ENCODE measurements at regions not wholly inside any gene's neighbourhood (a gene's known extent, or its start where the extent isn't known, plus 50 kb on each side); places are given as distances from the start of the nearest gene placed in this dataset.

- TF ChIP-seq NFIC (IDR thresholded peaks at IDR 0.05) (no peak), REST (IDR thresholded peaks at IDR 0.05; ENCODE audit: low read depth) (no peak), CEBPB (IDR thresholded peaks at IDR 0.05) (no peak), ZBTB7A (IDR thresholded peaks at IDR 0.05; ENCODE audit: low read depth) (no peak), TEAD4 (IDR thresholded peaks at IDR 0.05) (no peak), TCF12 (IDR thresholded peaks at IDR 0.05; ENCODE audit: low read depth) (no peak), EP300 (IDR thresholded peaks at IDR 0.05; ENCODE audit: borderline replicate concordance) (no peak), TAF1 (IDR thresholded peaks at IDR 0.05; ENCODE audit: low read depth) (no peak), MAX (IDR thresholded peaks at IDR 0.05) (no peak), CREB1 (IDR thresholded peaks at IDR 0.05; ENCODE audit: low read depth) (no peak), FOXM1 (IDR thresholded peaks at IDR 0.05; ENCODE audit: borderline replicate concordance, low read depth) (no peak), RAD21 (IDR thresholded peaks at IDR 0.05; ENCODE audit: low read depth) (no peak), USF1 (IDR thresholded peaks at IDR 0.05) (no peak), EGR1 (IDR thresholded peaks at IDR 0.05) (no peak), YY1 (IDR thresholded peaks at IDR 0.05; ENCODE audit: low read depth) (no peak)
Measured at GRCh38 chr1:10958614-10959013, 53.8 kb upstream of the TARDBP start.

- TF ChIP-seq EGR1 (IDR thresholded peaks at IDR 0.05) (no peak), RAD21 (IDR thresholded peaks at IDR 0.05; ENCODE audit: low read depth) (peak; percentile 68)
Measured at GRCh38 chr1:10960411-10961299, 51.8 kb upstream of the TARDBP start.

- TF ChIP-seq ZBTB7A (IDR thresholded peaks at IDR 0.05; ENCODE audit: low read depth) = no peak
- TF ChIP-seq REST (IDR thresholded peaks at IDR 0.05; ENCODE audit: low read depth) = no peak
- TF ChIP-seq CREB1 (IDR thresholded peaks at IDR 0.05; ENCODE audit: low read depth) = no peak
- no peak for TF ChIP-seq CEBPB (IDR thresholded peaks at IDR 0.05)
Measured at GRCh38 chr1:10961300-10961833, 51.1 kb upstream of the TARDBP start.

- TF ChIP-seq YY1 (IDR thresholded peaks at IDR 0.05; ENCODE audit: low read depth) (no peak), NFIC (IDR thresholded peaks at IDR 0.05) (peak; percentile 90), TEAD4 (IDR thresholded peaks at IDR 0.05) (no peak), TCF12 (IDR thresholded peaks at IDR 0.05; ENCODE audit: low read depth) (peak; percentile 59; the same call in 1 of the 2 replicates), MAX (IDR thresholded peaks at IDR 0.05) (0 out of 2 replicates have a peak, but pooled peaks have one; percentile 35)
Measured at GRCh38 chr1:10962483-10962882, 50.0 kb upstream of the TARDBP start.

Measured in Ishikawa (cell line).